ENCODE measurements at regions not wholly inside any gene's neighbourhood (a gene's known extent, or its start where the extent isn't known, plus 50 kb on each side); places are given as distances from the start of the nearest gene placed in this dataset.

DNA sequence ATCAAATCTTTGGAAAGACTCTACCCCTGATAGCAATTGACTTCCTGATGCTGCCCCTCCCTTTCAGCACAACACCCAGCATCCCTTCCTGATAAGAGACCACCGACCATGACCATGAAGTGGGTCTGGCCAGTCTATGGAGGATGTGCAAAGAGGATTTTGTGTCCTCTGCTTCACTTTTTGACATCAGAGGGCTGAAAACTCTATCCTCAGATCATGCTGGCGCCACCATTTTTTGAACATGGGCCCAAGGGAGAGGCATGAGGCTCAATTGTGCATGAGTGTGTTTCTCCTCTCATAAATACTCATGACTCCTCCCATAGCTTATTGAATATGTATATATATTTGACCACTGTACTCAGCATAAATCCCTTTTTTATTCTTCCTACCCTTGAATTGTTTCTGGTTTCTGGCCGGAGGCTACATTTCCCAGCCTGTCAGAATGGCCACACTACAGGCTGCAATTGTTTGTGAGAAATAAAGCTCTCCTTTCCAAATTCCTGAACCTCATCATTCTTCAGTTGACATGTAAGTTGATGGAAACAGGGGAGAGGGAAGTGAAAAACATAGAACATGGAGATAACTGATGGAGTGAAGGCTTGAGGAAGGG, 314.1 kb downstream of the MYCN start:
- DNase-seq (ENCODE audit: low read depth) = no peak

- DNase-seq (ENCODE audit: low read depth) = no peak
Observed at GRCh38 chr2:16253291-16253690, 312.9 kb downstream of the MYCN start.

DNA sequence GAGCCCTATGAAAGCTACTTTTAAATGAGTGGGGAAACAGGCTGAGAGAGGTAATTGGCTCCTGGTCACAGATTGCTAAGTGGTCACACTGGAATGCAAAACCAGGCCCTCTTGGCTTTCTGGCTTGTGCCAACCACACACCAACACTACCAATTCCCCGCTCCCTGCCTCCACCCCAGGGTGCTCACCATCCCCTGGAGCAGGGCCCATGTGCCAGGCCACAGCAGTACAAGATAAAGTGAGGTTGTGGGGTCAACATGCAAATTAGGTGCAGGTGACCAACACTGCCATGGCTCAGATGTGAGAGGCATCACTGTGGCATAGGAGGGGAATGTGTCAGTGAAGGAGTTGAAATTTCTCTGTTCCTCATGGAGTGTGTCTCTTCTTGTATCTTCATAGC, 312.5 kb downstream of the MYCN start:
- no peak for DNase-seq (ENCODE audit: low read depth)

- no peak for DNase-seq (ENCODE audit: low read depth)
Observed at GRCh38 chr2:16252251-16252650, 311.9 kb downstream of the MYCN start.

- no peak for DNase-seq (ENCODE audit: low read depth)
Observed at GRCh38 chr2:16251511-16252225, 311.3 kb downstream of the MYCN start.

GRCh38 chr2:16250886-16251285, 310.5 kb downstream of the MYCN start:
- DNase-seq (ENCODE audit: low read depth) = no peak

DNA sequence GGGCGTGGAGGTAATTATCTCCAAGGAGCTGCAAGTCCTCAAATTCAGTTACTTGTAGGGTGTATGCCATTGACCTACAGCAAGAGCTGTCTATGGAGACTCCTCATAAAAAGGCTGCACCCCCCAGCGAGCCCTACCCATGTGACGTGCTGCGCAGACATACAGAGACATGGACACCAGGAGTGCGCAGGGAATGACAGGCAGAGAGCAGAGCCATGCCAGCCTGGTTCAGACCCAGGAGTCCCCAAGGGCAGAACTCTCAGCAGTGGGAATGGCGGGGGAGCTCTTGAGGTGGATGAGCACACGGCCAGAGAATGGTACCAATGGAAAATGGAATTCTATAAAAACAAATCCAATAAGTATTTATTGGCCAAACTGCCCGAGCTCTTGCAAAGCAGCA, 310.1 kb downstream of the MYCN start:
- DNase-seq (ENCODE audit: low read depth) = no peak

DNA sequence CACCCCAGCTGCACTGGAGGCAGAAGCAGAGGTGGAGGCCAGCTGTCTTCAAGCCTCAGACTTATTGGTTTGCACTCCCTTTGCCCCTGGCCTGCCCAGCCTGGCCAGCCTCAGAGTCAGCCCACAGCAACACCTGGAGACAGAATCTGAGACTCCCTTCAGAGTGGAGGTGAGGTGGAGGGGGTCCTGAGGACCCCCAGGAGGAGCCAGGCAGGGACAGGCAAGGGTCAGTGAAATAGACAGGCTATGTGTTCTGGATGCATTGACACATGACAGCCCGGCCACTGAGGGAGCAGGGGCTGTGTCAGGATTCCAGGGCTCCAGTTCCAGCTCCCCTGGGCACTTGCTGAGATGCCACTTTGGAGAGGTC, 309.7 kb downstream of the MYCN start:
- DNase-seq (ENCODE audit: low read depth) = no peak

DNA sequence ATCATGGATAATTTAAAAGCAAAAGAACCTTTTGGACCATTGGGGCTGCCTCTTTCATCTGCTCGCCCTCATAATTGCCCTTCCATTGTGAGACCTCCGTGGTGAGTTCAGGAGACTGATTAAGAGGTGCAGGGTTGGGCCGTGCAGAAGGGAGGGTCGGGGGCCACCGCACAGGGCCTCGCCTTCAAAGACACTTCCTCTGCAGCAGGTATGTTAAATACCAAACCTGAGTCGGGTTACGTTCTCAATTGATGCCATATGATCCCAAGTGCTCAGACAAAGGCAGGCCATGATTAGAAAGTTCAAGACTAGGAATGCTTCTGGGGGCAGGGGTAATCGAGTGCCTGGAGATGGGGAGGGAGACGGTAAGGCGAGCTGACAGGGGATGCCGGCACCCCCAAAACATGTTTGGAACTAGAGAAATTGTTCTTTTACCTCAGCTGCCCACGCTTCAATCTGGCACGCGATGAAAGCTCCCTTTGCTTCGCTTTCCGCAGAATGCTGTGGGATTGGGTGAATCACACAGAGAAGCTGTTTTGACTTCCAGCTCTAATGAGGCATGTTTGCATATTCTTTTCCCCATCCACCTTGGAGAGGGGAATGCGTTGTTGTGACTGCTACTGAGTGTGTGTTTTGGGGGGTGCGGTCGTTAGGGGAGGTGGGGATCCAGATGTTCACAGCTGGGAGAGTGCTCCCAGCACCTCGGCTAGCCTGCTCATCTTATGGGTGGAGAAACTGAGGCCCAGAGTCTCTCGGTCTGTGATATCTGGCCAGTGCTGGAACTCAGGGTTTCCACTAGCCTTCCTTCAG, 309.1 kb downstream of the MYCN start:
- DNase-seq (ENCODE audit: low read depth) = no peak

DNA sequence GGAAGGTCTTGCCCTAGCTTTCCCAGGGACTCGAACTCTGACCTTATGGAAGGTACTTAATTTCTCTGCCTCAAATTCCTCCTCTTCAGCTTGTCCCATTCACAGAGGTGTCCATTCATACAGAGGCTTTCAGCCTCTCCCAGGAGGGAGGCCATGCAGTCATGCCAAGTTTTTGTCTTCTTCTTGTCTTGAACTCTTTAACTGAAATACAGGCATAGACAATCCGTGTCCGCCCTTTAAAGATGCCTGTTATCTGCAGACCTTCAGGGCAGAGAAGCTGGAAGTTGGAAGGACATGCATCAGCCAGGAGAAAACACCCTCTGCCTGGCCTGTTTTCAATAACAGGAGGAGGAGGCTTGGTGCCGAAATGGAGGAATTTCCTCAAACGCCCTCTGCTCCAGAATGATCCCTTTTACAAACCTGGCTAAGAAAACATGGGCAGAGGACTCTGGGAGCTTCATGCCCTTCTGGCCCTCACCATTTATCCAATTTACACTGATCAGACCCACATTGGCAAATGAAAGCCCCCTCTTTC, 308.3 kb downstream of the MYCN start:
- no peak for DNase-seq (ENCODE audit: low read depth)

DNA sequence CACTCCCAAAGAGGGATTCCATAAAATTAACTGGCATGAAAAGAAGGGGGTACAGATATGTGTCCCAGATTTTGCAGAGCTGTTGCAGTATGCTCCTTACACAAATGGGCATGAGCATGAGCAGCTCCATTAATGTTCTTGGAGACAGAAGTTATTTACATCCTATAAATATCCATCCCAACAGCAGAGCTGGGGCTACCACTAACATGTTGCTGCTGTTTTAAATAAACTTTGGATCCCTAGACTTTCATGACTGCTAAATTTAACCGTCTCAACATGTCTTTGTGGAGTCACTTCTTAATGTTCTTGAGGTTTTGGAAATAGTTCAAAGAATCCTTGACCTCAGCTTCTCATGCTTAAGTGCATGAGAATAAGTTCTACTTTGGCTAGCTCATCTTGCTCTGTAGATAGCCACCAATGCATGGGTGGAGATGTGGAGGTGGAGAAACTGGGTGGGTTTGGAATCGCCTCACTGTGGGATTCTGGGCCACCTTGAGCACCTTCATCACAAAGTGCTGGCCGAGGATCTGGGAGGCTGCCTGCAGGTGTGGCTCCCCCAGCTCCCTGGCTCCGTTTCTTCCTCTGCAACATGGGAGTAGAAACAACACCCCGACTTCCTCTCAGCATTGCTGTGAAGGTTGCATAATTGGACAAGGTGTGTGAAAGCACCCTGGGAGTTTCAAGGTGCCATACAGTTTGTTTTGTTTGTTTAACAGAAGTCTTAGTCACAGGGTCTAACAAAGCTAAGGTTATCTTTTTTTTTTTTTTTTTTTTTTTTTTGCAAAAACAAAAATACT, 307.2 kb downstream of the MYCN start:
- no peak for DNase-seq (ENCODE audit: low read depth)

- DNase-seq (ENCODE audit: low read depth) = no peak
Observed at GRCh38 chr2:16246911-16247310, 306.6 kb downstream of the MYCN start.

DNA sequence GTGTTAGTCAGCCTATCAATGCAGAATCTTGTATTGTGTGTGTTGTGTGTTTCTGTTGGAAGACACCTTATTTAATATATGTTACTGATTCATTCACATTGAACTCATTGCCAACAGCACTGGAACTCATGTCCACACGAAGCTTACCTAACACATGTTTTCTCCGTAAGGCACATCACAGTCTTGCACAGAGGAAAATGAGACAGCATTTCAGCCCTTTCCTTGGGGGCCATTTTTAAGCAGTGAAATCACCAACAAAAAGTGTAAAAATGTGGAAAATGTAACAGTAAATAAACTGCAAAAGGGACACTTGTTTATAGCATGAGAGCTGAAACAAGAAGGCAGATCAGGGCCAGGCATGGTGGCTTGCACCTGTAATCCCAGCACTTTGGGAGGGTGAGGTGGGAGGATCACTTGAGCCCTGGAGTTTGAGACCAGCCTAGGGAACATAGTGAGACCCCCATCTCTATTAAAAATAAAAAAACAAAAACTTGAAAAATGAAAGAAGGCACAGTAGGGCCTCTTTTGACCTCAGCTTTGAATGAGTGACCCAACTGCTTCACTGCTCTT, 306.0 kb downstream of the MYCN start:
- DNase-seq (ENCODE audit: low read depth) = no peak

DNA sequence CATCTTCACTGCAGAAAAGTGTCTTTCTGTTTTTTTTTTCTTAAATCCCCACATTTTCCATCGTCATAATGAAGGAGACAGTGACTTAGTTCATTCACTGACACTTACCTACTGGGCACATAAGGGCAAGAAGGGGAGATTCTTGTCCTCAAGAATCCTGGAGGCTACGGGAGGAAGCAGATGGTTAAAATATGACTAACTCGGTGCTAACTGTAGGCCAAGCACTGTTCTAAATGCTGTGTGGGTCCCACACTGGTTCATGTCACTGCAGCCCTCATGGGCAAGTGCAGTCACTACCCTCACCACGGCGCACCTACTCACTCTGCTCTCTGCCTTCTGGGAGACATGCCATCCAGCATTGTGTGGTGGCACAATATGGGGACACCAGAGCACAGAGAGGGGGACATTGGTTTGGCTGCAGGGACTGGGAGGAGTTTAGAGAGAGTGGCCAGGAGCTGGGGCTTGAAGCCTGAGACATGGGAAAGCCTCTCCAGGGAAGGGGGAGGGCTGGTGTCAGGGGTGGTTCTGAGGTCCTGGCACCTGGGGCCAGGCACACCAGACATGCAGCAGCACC, 305.2 kb downstream of the MYCN start:
- DNase-seq (ENCODE audit: low read depth) = no peak

DNA sequence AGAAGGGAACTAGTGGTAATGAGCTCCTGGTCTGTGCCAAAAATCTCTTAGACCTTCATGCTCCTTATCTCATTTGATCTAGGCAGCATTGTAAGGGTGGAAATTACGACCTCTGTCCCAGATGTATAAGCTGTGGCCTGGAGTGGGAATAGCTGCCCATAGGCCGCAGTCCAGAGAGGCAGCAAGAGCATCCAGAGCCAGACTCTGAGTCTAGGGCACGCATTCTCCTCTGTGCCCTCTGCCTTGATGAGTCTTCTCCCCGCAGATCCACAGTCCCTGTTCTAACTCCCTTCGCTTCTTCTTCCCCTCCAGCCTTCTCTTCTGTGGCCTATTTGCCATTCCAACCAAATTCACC, 304.6 kb downstream of the MYCN start:
- DNase-seq (ENCODE audit: low read depth) = no peak

GRCh38 chr2:16244153-16244965, 304.0 kb downstream of the MYCN start:
- DNase-seq (ENCODE audit: low read depth) = no peak

DNA sequence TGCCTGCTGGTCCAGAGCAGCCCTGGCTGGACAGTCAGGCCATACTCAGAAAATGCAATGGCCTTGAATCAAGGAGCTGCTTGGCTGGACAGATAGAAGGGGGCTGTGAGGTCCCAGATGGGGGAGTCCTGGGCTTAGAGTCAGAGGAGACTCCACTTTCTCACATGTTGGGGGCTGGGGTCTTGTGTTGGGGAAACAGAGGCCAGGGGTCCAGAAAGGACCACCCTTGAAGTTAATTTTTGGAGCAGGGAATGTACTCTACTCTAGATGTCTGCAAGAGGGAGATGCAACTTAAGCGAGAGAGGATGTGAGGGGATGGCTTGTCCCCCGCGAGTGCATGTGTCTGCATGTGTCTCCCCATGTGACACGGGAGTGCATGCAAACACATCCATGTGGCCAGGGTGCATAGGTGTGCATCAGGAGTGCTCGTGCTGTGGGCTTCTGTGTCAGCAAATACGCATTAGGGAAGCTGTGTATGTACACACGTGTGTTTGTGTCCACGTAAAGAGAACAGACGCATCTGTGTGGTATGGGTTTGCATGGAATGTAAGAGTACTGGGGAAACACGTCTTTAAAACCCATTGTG, 303.2 kb downstream of the MYCN start:
- DNase-seq (ENCODE audit: low read depth) = no peak

GRCh38 chr2:16242906-16243305, 302.6 kb downstream of the MYCN start:
- no peak for DNase-seq (ENCODE audit: low read depth)

DNA sequence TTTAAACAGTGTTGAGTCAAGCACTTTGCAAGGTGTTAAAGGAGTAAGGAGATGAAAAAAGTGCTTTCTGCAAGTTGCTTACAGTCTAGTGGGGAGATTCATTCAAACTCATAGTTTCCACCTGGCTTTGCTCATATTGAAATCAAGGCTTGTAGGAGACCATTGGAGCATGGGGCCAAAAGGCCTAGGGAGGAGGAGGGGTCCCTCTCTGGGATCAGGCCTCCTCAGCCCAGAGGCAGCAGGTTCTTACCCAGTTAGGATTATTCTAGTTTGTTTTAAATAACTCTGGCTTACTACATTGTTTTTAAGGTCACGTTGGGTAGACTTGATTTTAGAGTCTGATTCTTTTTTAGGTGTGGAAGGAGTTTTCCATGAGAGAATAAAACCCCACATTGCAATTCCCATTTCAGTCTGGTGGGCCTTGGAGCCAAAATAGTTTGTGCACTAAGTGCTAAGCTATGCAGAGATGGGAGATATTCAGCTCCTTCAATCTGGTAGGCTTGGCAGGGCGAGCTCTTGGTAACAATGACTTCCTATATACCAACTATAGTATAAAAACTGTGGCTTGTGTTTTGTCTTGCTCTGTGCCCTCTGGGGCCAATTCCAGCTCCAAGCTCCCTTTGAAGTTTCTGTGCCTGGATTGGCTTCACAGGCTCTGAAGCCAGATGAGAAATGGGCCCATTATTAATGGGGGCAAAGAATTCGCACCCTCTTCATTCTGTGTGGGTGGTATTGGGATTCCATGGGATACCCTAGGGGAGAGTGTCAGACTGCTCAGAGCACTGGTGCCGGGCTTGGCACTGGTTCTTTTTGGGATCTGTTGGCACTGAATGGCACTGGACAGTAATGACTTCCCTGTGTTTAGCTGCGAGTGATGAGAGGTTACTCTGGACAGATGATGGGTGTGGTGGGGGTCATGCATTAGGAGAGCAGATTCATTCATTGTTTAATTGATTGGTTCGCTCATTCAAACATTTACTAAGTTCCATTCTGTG, 301.1 kb downstream of the MYCN start:
- DNase-seq (ENCODE audit: low read depth) = no peak
